ENCODE measurements at regions not wholly inside any gene's neighbourhood (a gene's known extent, or its start where the extent isn't known, plus 50 kb on each side); places are given as distances from the start of the nearest gene placed in this dataset.

DNA sequence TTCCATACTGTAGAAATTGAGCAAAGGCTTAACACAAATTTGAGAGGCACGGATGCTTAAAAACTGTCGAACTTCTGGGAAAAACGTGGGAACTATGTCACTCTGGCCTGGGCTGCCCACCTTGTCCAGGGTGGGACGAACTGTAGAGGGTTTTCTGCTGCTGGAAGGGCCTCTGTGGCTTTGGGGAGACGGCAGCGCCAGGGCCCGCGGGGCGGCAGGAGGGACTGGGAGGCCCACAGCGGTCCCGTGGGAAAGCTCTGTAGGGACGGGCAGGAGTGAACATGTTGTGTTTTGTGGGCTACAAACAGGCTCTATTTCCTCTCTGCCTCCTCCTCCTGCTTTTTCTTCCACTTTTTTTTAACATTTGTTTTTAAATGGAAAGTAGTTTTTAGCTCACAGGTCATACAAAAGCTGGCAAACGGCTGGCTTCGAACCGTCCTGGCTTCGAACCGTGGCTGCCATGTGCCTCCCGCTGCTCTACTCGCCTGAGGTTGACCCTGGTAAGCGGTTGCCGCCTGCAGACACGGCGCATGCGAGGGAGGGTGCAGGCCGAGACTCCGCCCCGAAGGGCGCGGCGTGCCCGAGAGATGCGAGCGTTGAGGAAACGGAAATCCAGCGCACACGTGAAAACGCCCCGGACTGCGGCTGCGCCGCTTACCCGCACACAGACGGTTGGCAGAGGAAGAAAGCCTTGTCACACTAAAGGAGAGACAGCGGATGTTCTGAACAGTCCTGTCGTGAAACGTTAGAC lies 382.3 kb upstream of the ZFP42 start:
- Histone ChIP-seq H3K9me3 (ENCODE audit: control insufficient read depth, low read length) (no peaks in the 10 kb centered on the region), H3K4me1 (ENCODE audit: control insufficient read depth, insufficient read depth, low read length) (no peaks in the 10 kb centered on the region), H3K27me3 (ENCODE audit: control insufficient read depth, insufficient read depth) (no peaks in the 10 kb centered on the region), H3K4me3 (ENCODE audit: low read length) (no peak overlapping the region), H3K27ac (ENCODE audit: low read length) (no peak overlapping the region)
- 94% methylated on average over 46 of the region's 46 CpGs for WGBS
- intact Hi-C loops (cut with DNase I): no loop called here
- DNase-seq (peak in 1 of 3 donors; percentile 25), ATAC-seq (no peak)

DNA sequence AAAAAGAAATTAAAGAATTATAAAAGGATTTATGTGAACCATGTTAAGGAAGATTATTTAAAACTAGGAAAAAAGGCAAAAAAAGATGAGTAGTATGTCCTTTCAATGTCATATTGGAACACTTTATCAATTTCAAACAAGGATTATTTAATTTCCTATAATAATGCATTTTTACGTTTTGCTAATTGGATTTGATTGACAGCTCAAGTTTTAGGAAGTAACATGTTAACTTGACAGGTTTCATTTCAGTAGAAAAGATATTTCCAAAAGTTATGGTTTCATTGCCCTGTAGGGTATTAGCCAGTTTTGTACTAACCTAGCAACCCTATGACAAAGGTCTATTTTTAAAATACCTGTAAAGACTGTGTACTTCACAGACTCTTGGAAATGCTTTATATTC lies 379.6 kb upstream of the ZFP42 start:
- no peaks in the 10 kb centered on the region for H3K27me3 ChIP-seq (ENCODE audit: control insufficient read depth, insufficient read depth)
- no peaks in the 10 kb centered on the region for H3K4me1 ChIP-seq (ENCODE audit: control insufficient read depth, insufficient read depth, low read length)
- ATAC-seq (no peak), DNase-seq (no peak)
- no peak overlapping the region for H3K4me3 ChIP-seq (ENCODE audit: low read length)
- no peak overlapping the region for H3K27ac ChIP-seq (ENCODE audit: low read length)
- 63% methylated on average over 1 of the region's 1 CpG for WGBS
- H3K9me3 ChIP-seq (ENCODE audit: control insufficient read depth, low read length): no peaks in the 10 kb centered on the region
- intact Hi-C loops (cut with DNase I): no loop called here

DNA sequence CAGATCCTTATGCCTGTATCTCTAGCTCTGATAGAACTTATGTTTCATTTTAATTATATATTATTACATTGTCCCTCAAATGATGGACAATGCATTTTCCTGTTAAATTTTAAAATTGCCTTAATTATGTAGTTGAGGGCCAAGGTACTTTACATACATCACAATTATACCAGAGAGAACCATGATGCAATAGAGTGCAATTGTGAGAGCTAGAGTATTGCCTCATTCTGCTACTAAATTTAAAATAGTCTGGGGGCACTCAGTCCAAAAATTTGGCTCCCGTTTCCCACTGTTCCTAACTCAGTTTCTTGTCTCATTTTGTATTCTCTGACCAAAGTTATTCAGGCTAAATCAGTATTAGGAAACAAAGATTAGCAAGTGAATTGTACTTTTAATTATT lies 378.5 kb upstream of the ZFP42 start:
- no peaks in the 10 kb centered on the region for H3K4me1 ChIP-seq (ENCODE audit: control insufficient read depth, insufficient read depth, low read length)
- no peaks in the 10 kb centered on the region for H3K9me3 ChIP-seq (ENCODE audit: control insufficient read depth, low read length)
- no peak overlapping the region for H3K4me3 ChIP-seq (ENCODE audit: low read length)
- ATAC-seq (no peak), DNase-seq (no peak)
- intact Hi-C loops (cut with DNase I): no loop called here
- 47% methylated on average over 1 of the region's 1 CpG for WGBS
- no peak overlapping the region for H3K27ac ChIP-seq (ENCODE audit: low read length)
- H3K27me3 ChIP-seq (ENCODE audit: control insufficient read depth, insufficient read depth): no peaks in the 10 kb centered on the region

DNA sequence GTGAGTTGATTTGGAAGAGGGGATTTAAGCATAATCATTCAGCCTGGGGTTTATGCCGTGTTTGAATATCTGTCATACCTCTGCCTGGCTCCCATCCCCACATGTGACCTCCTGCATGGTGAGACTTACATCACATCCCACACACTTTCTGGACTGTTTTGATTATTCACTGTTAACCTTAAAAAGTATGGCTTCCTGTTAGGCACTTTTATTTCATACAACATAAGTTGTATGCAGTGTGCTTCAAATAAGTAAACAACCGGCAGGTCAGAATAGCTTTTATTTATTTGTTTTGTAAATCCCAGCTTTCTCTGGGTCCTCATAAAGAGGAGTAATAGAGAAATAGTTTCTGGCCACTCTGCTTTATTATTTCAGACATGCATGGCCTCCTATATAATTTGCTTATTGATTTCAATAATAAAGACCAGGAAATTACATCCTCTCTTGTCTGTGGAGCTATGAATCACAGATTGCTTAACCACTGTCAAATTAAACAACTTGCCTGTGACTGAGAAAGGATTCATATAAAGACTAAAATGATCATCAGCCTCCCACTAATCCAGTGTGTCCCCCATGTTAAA lies 376.8 kb upstream of the ZFP42 start:
- ATAC-seq (no peak), DNase-seq (no peak)
- 76% methylated on average over 2 of the region's 2 CpGs for WGBS
- H3K4me1 ChIP-seq (ENCODE audit: control insufficient read depth, insufficient read depth, low read length): no peaks in the 10 kb centered on the region
- H3K27me3 ChIP-seq (ENCODE audit: control insufficient read depth, insufficient read depth): no peaks in the 10 kb centered on the region
- intact Hi-C loops (cut with DNase I): no loop called here
- no peak overlapping the region for H3K4me3 ChIP-seq (ENCODE audit: low read length)
- no peak overlapping the region for H3K27ac ChIP-seq (ENCODE audit: low read length)
- H3K9me3 ChIP-seq (ENCODE audit: control insufficient read depth, low read length): no peaks in the 10 kb centered on the region

DNA sequence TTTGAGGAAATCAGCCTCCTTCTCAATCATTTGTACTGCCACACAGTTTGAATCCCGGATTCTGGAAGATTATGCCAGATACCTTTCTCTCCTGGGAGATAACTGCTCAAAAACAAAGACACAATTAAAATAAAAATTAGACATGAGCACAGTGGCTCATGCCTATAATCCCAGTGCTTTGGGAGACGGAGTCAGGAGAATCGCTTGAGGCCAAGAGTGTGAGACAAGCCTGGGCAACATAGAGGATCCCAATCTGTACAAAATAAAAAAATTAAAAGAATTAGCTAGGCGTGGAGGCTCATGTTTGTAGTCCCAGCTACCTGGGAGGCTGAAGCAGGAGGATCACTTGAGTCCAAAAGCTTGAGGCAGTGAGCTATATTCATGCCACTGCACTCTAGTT lies 376.3 kb upstream of the ZFP42 start:
- WGBS: 66% methylated on average over 4 of the region's 4 CpGs
- DNase-seq (no peak), ATAC-seq (no peak)
- intact Hi-C loops (cut with DNase I): no loop called here
- Histone ChIP-seq H3K4me3 (ENCODE audit: low read length) (no peak overlapping the region), H3K27ac (ENCODE audit: low read length) (no peak overlapping the region), H3K27me3 (ENCODE audit: control insufficient read depth, insufficient read depth) (no peaks in the 10 kb centered on the region), H3K4me1 (ENCODE audit: control insufficient read depth, insufficient read depth, low read length) (no peaks in the 10 kb centered on the region), H3K9me3 (ENCODE audit: control insufficient read depth, low read length) (no peaks in the 10 kb centered on the region)

DNA sequence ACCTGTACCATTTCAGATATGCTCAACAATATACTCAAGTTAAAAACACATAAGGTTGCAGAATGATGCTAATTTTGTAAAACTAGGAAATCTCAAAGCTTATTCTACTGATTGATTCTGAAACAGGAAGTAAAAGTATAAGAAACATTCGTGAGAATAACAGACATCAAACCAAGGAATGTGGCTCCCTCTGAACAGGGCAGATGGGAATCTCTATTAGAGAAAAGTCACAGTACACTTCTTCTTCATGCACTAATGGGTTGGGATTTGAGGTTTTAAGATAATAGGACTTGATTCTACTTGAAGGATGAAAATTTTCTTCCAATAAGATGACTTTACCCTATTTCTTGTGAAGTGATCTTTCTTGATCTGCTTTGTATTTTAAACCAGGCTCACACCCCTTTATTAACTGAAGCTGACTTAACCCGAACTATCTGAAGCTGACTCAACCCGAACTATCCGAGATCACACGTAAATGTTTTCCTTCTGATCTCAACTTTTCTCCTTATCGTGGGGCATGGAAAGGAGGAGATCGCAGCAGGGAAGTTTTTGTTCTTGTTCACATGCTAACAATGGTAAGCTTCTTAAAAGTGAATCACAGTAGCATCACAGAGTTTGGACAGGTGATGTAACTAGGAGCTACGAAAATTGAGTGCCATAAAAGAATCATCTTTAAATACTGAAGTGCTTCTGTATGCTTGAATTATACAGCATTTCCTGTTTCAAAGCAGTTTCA lies 363.1 kb upstream of the ZFP42 start:
- intact Hi-C loops (cut with DNase I): no loop called here
- no peak overlapping the region for H3K4me3 ChIP-seq (ENCODE audit: low read length)
- no peak overlapping the region for H3K27ac ChIP-seq (ENCODE audit: low read length)
- H3K4me1 ChIP-seq (ENCODE audit: control insufficient read depth, insufficient read depth, low read length): no peaks in the 10 kb centered on the region
- no peaks in the 10 kb centered on the region for H3K27me3 ChIP-seq (ENCODE audit: control insufficient read depth, insufficient read depth)
- 60% methylated on average over 8 of the region's 8 CpGs for WGBS
- DNase-seq (no peak), ATAC-seq (no peak)
- H3K9me3 ChIP-seq (ENCODE audit: control insufficient read depth, low read length): no peaks in the 10 kb centered on the region

DNA sequence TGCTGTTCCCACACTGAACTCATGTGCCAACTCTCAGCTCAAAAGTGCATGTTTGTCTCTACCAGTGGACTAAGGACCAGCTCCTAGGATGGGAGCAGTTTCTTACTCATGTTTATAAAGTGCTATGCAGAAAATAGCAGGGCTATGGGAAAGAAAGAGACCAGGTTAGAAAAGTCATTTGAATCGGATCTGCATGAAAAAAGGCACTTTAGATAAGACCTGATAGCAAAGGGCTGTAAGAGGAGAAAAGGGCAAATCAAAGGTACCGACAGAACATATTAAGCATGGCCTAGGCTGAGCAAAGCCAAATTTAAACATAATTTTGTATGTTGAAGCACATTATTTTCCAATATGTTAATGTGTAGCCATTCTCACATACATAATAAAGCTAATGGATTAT lies 362.3 kb upstream of the ZFP42 start:
- Histone ChIP-seq H3K27me3 (ENCODE audit: control insufficient read depth, insufficient read depth) (no peaks in the 10 kb centered on the region), H3K27ac (ENCODE audit: low read length) (no peak overlapping the region), H3K9me3 (ENCODE audit: control insufficient read depth, low read length) (no peaks in the 10 kb centered on the region), H3K4me3 (ENCODE audit: low read length) (no peak overlapping the region), H3K4me1 (ENCODE audit: control insufficient read depth, insufficient read depth, low read length) (no peaks in the 10 kb centered on the region)
- ATAC-seq (no peak), DNase-seq (no peak)
- intact Hi-C loops (cut with DNase I): no loop called here
- 50% methylated on average over 2 of the region's 2 CpGs for WGBS

DNA sequence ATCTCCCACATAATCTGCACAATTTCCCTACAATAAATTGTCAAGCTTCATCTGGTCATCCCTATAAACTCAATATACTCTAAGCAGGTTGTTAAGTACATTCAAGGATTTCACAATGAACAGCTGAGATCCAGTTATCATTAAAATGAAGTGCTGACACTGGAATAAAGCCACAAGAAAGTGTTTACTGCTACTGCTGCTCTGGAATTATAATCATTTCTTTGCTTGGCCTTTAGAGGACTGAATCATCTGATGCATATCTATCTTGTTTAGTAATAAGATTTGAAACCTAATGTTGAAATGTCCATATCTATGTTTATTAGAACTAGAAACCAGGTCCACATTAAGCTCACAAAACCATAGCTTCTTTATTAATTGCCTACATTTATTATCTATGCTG lies 338.6 kb upstream of the ZFP42 start:
- ATAC-seq (no peak), DNase-seq (no peak)
- H3K27me3 ChIP-seq (ENCODE audit: control insufficient read depth, insufficient read depth): no peaks in the 10 kb centered on the region
- no peaks in the 10 kb centered on the region for H3K9me3 ChIP-seq (ENCODE audit: control insufficient read depth, low read length)
- intact Hi-C loops (cut with DNase I): no loop called here
- no peak overlapping the region for H3K27ac ChIP-seq (ENCODE audit: low read length)
- H3K4me1 ChIP-seq (ENCODE audit: control insufficient read depth, insufficient read depth, low read length): no peaks in the 10 kb centered on the region
- H3K4me3 ChIP-seq (ENCODE audit: low read length): no peak overlapping the region

DNA sequence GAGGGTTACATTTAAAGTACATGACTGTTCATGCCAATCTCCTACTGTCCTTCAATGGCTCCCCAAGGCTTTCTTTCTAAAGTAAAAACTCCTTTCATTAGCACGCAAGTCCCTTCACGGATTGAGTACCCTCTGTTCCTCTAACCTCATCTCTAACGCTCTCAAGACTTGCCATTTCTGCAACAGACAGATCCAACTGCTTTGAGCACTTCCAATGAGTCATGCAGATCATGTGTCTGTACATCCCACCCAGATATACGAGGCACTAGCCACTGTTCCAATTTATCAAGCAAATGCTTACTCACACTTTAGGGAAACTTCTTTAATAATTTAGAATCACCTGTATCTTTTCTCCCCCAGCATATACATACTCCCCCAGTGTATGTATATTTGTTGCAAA lies 332.5 kb upstream of the ZFP42 start:
- H3K9me3 ChIP-seq (ENCODE audit: control insufficient read depth, low read length): no peaks in the 10 kb centered on the region
- no peak overlapping the region for H3K27ac ChIP-seq (ENCODE audit: low read length)
- H3K4me3 ChIP-seq (ENCODE audit: low read length): no peak overlapping the region
- no peak for ATAC-seq
- DNase-seq: no peak
- intact Hi-C loops (cut with DNase I): no loop called here
- no peaks in the 10 kb centered on the region for H3K4me1 ChIP-seq (ENCODE audit: control insufficient read depth, insufficient read depth, low read length)
- WGBS: 74% methylated on average over 4 of the region's 4 CpGs
- no peaks in the 10 kb centered on the region for H3K27me3 ChIP-seq (ENCODE audit: control insufficient read depth, insufficient read depth)

DNA sequence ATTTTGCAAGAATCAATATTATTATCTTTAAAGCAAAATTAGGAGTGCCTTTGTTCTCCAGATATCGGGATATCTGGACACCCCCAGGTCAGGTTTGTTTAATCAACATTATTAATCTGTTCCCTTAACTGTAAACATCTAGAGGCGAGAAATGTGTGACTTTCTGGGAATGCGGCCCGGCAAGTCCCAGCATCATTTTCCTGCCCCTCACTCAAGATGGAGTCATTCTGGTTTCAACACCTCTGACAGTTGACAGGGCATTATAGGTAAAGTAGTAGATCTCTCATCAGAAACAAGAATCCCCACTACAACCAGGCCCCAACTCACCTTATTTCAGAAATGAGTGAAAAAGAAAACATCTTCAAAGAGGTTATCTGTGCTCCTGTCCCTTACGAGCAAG lies 331.6 kb upstream of the ZFP42 start:
- no peak overlapping the region for H3K27ac ChIP-seq (ENCODE audit: low read length)
- no peak for ATAC-seq
- no peaks in the 10 kb centered on the region for H3K9me3 ChIP-seq (ENCODE audit: control insufficient read depth, low read length)
- intact Hi-C loops (cut with DNase I): no loop called here
- WGBS: 69% methylated on average over 5 of the region's 5 CpGs
- DNase-seq: no peak
- no peaks in the 10 kb centered on the region for H3K4me1 ChIP-seq (ENCODE audit: control insufficient read depth, insufficient read depth, low read length)
- H3K27me3 ChIP-seq (ENCODE audit: control insufficient read depth, insufficient read depth): no peaks in the 10 kb centered on the region
- H3K4me3 ChIP-seq (ENCODE audit: low read length): no peak overlapping the region

DNA sequence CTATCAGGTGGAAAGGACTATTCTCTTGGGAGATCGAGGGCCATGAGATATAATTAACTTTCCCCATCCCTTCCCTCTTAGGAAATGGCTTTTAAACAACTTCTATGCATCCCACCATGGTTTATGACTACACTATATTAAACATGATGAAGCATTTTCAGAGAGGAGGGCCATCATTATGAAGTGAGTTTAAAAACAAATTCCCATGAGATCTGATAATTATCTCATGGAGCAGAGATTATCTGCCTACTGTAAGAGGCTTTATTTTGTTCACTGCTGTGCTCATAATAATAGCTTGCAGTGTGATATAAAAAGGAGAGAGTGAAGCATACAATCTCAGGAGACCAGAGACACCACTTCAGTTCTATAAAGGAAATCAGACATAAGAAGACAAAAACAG lies 330.5 kb upstream of the ZFP42 start:
- ATAC-seq (no peak), DNase-seq (no peak)
- no peaks in the 10 kb centered on the region for H3K9me3 ChIP-seq (ENCODE audit: control insufficient read depth, low read length)
- intact Hi-C loops (cut with DNase I): no loop called here
- H3K27ac ChIP-seq (ENCODE audit: low read length): no peak overlapping the region
- no peaks in the 10 kb centered on the region for H3K4me1 ChIP-seq (ENCODE audit: control insufficient read depth, insufficient read depth, low read length)
- 34% methylated on average over 1 of the region's 1 CpG for WGBS
- H3K4me3 ChIP-seq (ENCODE audit: low read length): no peak overlapping the region
- no peaks in the 10 kb centered on the region for H3K27me3 ChIP-seq (ENCODE audit: control insufficient read depth, insufficient read depth)

Data from right cardiac atrium (tissue), 5 donors.